T-helper 17 cell (primary cell): ENCODE measurements at regions not wholly inside any gene's neighbourhood (a gene's known extent, or its start where the extent isn't known, plus 50 kb on each side); places are given as distances from the start of the nearest gene placed in this dataset.

Experiments used
- ATAC-seq: fragments of 150-1000 bp; cut with Tn5 transposase; 2 replicates; pipeline ENCODE4 v1.10.0; 2021; ENCODE audit warnings: mild to moderate bottlenecking, moderate library complexity
- DNase-seq, 3 donors: peaks; one replicate each; pipeline versions ENCODE4 v3.0.0 to v3.0.0-alpha.2; 2020 to 2021
- H3K9me3 ChIP-seq: one replicate; pipeline ENCODE4 v1.7.0; 2013; ENCODE audit warnings: low read length, mild to moderate bottlenecking; ENCODE audit not compliant: control insufficient read depth, poor library complexity, severe bottlenecking
- H3K27ac Mint-ChIP-seq: one replicate; pipeline ENCODE4 v1.8.0; 2022; ENCODE audit warnings: mild to moderate bottlenecking, moderate library complexity, mixed read lengths
- H3K27me3 Mint-ChIP-seq: one replicate; pipeline ENCODE4 v1.8.0; 2022; ENCODE audit warnings: mixed read lengths
- H3K36me3 Mint-ChIP-seq: one replicate; pipeline ENCODE4 v1.8.0; 2022; ENCODE audit warnings: low read depth, mixed read lengths
- H3K4me1 Mint-ChIP-seq: one replicate; pipeline ENCODE4 v1.8.0; 2022; ENCODE audit warnings: mild to moderate bottlenecking, mixed read lengths
- H3K4me3 Mint-ChIP-seq: one replicate; pipeline ENCODE4 v1.8.0; 2022; ENCODE audit warnings: mild to moderate bottlenecking, moderate library complexity, mixed read lengths

- H3K36me3 Mint-ChIP-seq: peaks cover 3% of the 10 kb centered on the region
- no peaks in the 10 kb centered on the region for H3K27me3 Mint-ChIP-seq
- peaks cover 2% of the 10 kb centered on the region for H3K4me1 Mint-ChIP-seq
- no peaks in the 10 kb centered on the region for H3K9me3 ChIP-seq
- DNase-seq (no peak), ATAC-seq (no peak)
- H3K27ac Mint-ChIP-seq: no peak overlapping the region
- no peak overlapping the region for H3K4me3 Mint-ChIP-seq
These were observed 134.6 kb downstream of the VRK1 start for GRCh38 chr14:96931751-96932150.

- H3K36me3 Mint-ChIP-seq: peaks cover 3% of the 10 kb centered on the region
- no peak for ATAC-seq
- DNase-seq: no peak
- H3K27ac Mint-ChIP-seq: no peak overlapping the region
- H3K9me3 ChIP-seq: no peaks in the 10 kb centered on the region
- no peaks in the 10 kb centered on the region for H3K27me3 Mint-ChIP-seq
- peaks cover 2% of the 10 kb centered on the region for H3K4me1 Mint-ChIP-seq
- H3K4me3 Mint-ChIP-seq: no peak overlapping the region
These were observed 137.6 kb downstream of the VRK1 start for GRCh38 chr14:96934638-96935330.

GRCh38 chr14:96938946-96939345, 141.8 kb downstream of the VRK1 start:
- Mint-ChIP-seq H3K36me3 (no peaks in the 10 kb centered on the region), H3K4me3 (no peak overlapping the region), H3K27ac (no peak overlapping the region), H3K4me1 (no peaks in the 10 kb centered on the region), H3K27me3 (no peaks in the 10 kb centered on the region)
- H3K9me3 ChIP-seq: no peaks in the 10 kb centered on the region
- DNase-seq: no peak
- no peak for ATAC-seq

GRCh38 chr14:96940009-96940408, 142.8 kb downstream of the VRK1 start:
- Mint-ChIP-seq H3K27me3 (no peaks in the 10 kb centered on the region), H3K27ac (no peak overlapping the region), H3K4me3 (no peak overlapping the region), H3K36me3 (no peaks in the 10 kb centered on the region), H3K4me1 (no peaks in the 10 kb centered on the region)
- H3K9me3 ChIP-seq: no peaks in the 10 kb centered on the region
- DNase-seq (no peak), ATAC-seq (no peak)

GRCh38 chr14:96944297-96944696, 147.1 kb downstream of the VRK1 start:
- no peak for DNase-seq
- no peak overlapping the region for H3K4me3 Mint-ChIP-seq
- H3K27me3 Mint-ChIP-seq: no peaks in the 10 kb centered on the region
- H3K4me1 Mint-ChIP-seq: peaks cover 3% of the 10 kb centered on the region
- ATAC-seq: no peak
- H3K36me3 Mint-ChIP-seq: no peaks in the 10 kb centered on the region
- H3K27ac Mint-ChIP-seq: no peak overlapping the region
- H3K9me3 ChIP-seq: no peaks in the 10 kb centered on the region

GRCh38 chr14:96945721-96946120, 148.5 kb downstream of the VRK1 start:
- Mint-ChIP-seq H3K27ac (peak overlapping the region; percentile 48), H3K27me3 (no peaks in the 10 kb centered on the region), H3K36me3 (no peaks in the 10 kb centered on the region), H3K4me3 (no peak overlapping the region), H3K4me1 (peaks cover 9% of the 10 kb centered on the region)
- no peaks in the 10 kb centered on the region for H3K9me3 ChIP-seq
- no peak for DNase-seq
- no peak for ATAC-seq

- peaks cover 5% of the 10 kb centered on the region for H3K36me3 Mint-ChIP-seq
- peak overlapping the region; percentile 6 for H3K27ac Mint-ChIP-seq
- H3K4me3 Mint-ChIP-seq: no peak overlapping the region
- no peak for DNase-seq
- no peaks in the 10 kb centered on the region for H3K27me3 Mint-ChIP-seq
- ATAC-seq: no peak
- H3K4me1 Mint-ChIP-seq: peaks cover 9% of the 10 kb centered on the region
- no peaks in the 10 kb centered on the region for H3K9me3 ChIP-seq
These were observed 152.4 kb downstream of the VRK1 start for GRCh38 chr14:96949594-96949993.

GRCh38 chr14:96951511-96951910, 154.3 kb downstream of the VRK1 start:
- Mint-ChIP-seq H3K36me3 (peaks cover 5% of the 10 kb centered on the region), H3K4me1 (peaks cover 6% of the 10 kb centered on the region), H3K27ac (no peak overlapping the region)

GRCh38 chr14:96953087-96953874, 156.1 kb downstream of the VRK1 start:
- Mint-ChIP-seq H3K36me3 (peaks cover 5% of the 10 kb centered on the region), H3K27me3 (no peaks in the 10 kb centered on the region), H3K4me3 (no peak overlapping the region), H3K27ac (no peak overlapping the region), H3K4me1 (peaks cover 6% of the 10 kb centered on the region)
- no peak for DNase-seq
- H3K9me3 ChIP-seq: no peaks in the 10 kb centered on the region
- no peak for ATAC-seq

More at GRCh38 chr14:96951511-96951910, 154.3 kb downstream of the VRK1 start:
- no peaks in the 10 kb centered on the region for H3K27me3 Mint-ChIP-seq
- DNase-seq: no peak
- H3K9me3 ChIP-seq: no peaks in the 10 kb centered on the region
- no peak overlapping the region for H3K4me3 Mint-ChIP-seq
- ATAC-seq: no peak

GRCh38 chr14:96953875-96954185, 156.6 kb downstream of the VRK1 start:
- Mint-ChIP-seq H3K27me3 (no peaks in the 10 kb centered on the region), H3K36me3 (peaks cover 5% of the 10 kb centered on the region), H3K27ac (no peak overlapping the region), H3K4me3 (no peak overlapping the region), H3K4me1 (peaks cover 6% of the 10 kb centered on the region)
- DNase-seq (no peak), ATAC-seq (no peak)
- H3K9me3 ChIP-seq: no peaks in the 10 kb centered on the region

- peaks cover 5% of the 10 kb centered on the region for H3K9me3 ChIP-seq
- no peak for DNase-seq
- peaks cover 4% of the 10 kb centered on the region for H3K36me3 Mint-ChIP-seq
- no peaks in the 10 kb centered on the region for H3K27me3 Mint-ChIP-seq
- H3K27ac Mint-ChIP-seq: no peak overlapping the region
- H3K4me3 Mint-ChIP-seq: no peak overlapping the region
- ATAC-seq: no peak
- H3K4me1 Mint-ChIP-seq: no peaks in the 10 kb centered on the region
These were observed 159.5 kb downstream of the VRK1 start for GRCh38 chr14:96956464-96957239.

- no peaks in the 10 kb centered on the region for H3K27me3 Mint-ChIP-seq
- no peak overlapping the region for H3K27ac Mint-ChIP-seq
- DNase-seq (no peak), ATAC-seq (no peak)
- H3K4me1 Mint-ChIP-seq: peaks cover 8% of the 10 kb centered on the region
- peaks cover 5% of the 10 kb centered on the region for H3K9me3 ChIP-seq
- H3K4me3 Mint-ChIP-seq: no peak overlapping the region
- H3K36me3 Mint-ChIP-seq: peaks cover 4% of the 10 kb centered on the region
These were observed 160.9 kb downstream of the VRK1 start for GRCh38 chr14:96958057-96958456.

GRCh38 chr14:96959992-96960391, 162.8 kb downstream of the VRK1 start:
- Mint-ChIP-seq H3K27ac (no peak overlapping the region), H3K4me3 (no peak overlapping the region), H3K27me3 (no peaks in the 10 kb centered on the region), H3K36me3 (peaks cover 2% of the 10 kb centered on the region), H3K4me1 (peaks cover 12% of the 10 kb centered on the region)
- H3K9me3 ChIP-seq: peaks cover 5% of the 10 kb centered on the region
- DNase-seq (no peak), ATAC-seq (no peak)
